LHCN-M2 (cell line): ENCODE measurements at regions not wholly inside any gene's neighbourhood (a gene's known extent, or its start where the extent isn't known, plus 50 kb on each side); places are given as distances from the start of the nearest gene placed in this dataset.

Experiments used
- DNase-seq: peaks from one replicate; pipeline ENCODE4 v3.0.0-alpha.2; 2012; ENCODE audit warnings: low read depth

GRCh38 chr17:79291391-79291790, 216.8 kb downstream of the ENGASE start:
- no peak for DNase-seq

GRCh38 chr17:79290726-79291125, 216.1 kb downstream of the ENGASE start:
- DNase-seq = no peak

GRCh38 chr17:79288950-79289349, 214.3 kb downstream of the ENGASE start:
- no peak for DNase-seq

- DNase-seq = no peak
Measured at GRCh38 chr17:79286440-79286839, 211.8 kb downstream of the ENGASE start.

GRCh38 chr17:79285973-79286372, 211.3 kb downstream of the ENGASE start:
- no peak for DNase-seq

- DNase-seq = no peak
Measured at GRCh38 chr17:79282294-79282693, 207.7 kb downstream of the ENGASE start.

- no peak for DNase-seq
Measured at GRCh38 chr17:79281803-79282202, 207.2 kb downstream of the ENGASE start.

GRCh38 chr17:79280866-79281572, 206.4 kb downstream of the ENGASE start:
- no peak for DNase-seq

- no peak for DNase-seq
Measured at GRCh38 chr17:79280010-79280409, 205.4 kb downstream of the ENGASE start.

GRCh38 chr17:79279320-79279719, 204.7 kb downstream of the ENGASE start:
- no peak for DNase-seq

- no peak for DNase-seq
Measured at GRCh38 chr17:79276821-79277220, 202.2 kb downstream of the ENGASE start.

GRCh38 chr17:79273660-79274059, 199.0 kb downstream of the ENGASE start:
- DNase-seq = no peak

- DNase-seq = no peak
Measured at GRCh38 chr17:79272666-79273219, 198.1 kb downstream of the ENGASE start.

GRCh38 chr17:79272220-79272619, 197.6 kb downstream of the ENGASE start:
- no peak for DNase-seq

- DNase-seq = no peak
Measured at GRCh38 chr17:79269620-79270019, 195.0 kb downstream of the ENGASE start.

GRCh38 chr17:79263191-79263590, 188.6 kb downstream of the ENGASE start:
- DNase-seq = no peak

- no peak for DNase-seq
Measured at GRCh38 chr17:79262624-79263023, 188.0 kb downstream of the ENGASE start.

GRCh38 chr17:79261355-79262072, 186.9 kb downstream of the ENGASE start:
- no peak for DNase-seq

- DNase-seq = no peak
Measured at GRCh38 chr17:79258843-79259242, 184.2 kb downstream of the ENGASE start.

- DNase-seq = no peak
Measured at GRCh38 chr17:79258041-79258440, 183.4 kb downstream of the ENGASE start.

- no peak for DNase-seq
Measured at GRCh38 chr17:79255926-79256585, 181.4 kb downstream of the ENGASE start.

- DNase-seq = no peak
Measured at GRCh38 chr17:79255456-79255855, 180.8 kb downstream of the ENGASE start.
